ENCODE measurements at regions not wholly inside any gene's neighbourhood (a gene's known extent, or its start where the extent isn't known, plus 50 kb on each side); places are given as distances from the start of the nearest gene placed in this dataset.

- Histone ChIP-seq H4K20me1 (ENCODE audit: low read depth) (no peaks in the 10 kb centered on the region), H3K36me3 (no peaks in the 10 kb centered on the region), H3K4me1 (no peaks in the 10 kb centered on the region), H3F3A (ENCODE audit: low read depth) (no peaks in the 10 kb centered on the region), H3K9me3 (ENCODE audit: low read depth) (no peaks in the 10 kb centered on the region), H3K27me3 (no peaks in the 10 kb centered on the region), H3K4me3 (no peak overlapping the region), H2AFZ (replicated peaks) (no peak overlapping the region), H3K4me2 (no peak overlapping the region), H3K27ac (no peak overlapping the region), H3K9ac (no peak overlapping the region), H3K79me2 (ENCODE audit: low read depth) (no peaks in the 10 kb centered on the region)
- no peak overlapping the region for H3K27ac Mint-ChIP-seq
- H3K9me3 Mint-ChIP-seq: no peaks in the 10 kb centered on the region
- H3K27me3 Mint-ChIP-seq (ENCODE audit: insufficient read depth, low read depth): no peaks in the 10 kb centered on the region
- TF ChIP-seq EZH2 (IDR thresholded peaks at IDR 0.05) (no peak), CTCF (IDR thresholded peaks at IDR 0.05) (no peak), EZH2phosphoT487 (IDR thresholded peaks at IDR 0.05) (no peak)
- no peak overlapping the region for H3K4me3 Mint-ChIP-seq
- H3K36me3 Mint-ChIP-seq: no peaks in the 10 kb centered on the region
- DNase-seq (ENCODE audit: low spot score): no peak
- H3K4me1 Mint-ChIP-seq: no peaks in the 10 kb centered on the region
These were observed 230.7 kb upstream of the MME start for GRCh38 chr3:154849408-154849807.

GRCh38 chr3:154844863-154845262, 235.3 kb upstream of the MME start:
- DNase-seq (ENCODE audit: low spot score): no peak
- Histone ChIP-seq H3K9me3 (ENCODE audit: low read depth) (no peaks in the 10 kb centered on the region), H3K9ac (no peak overlapping the region), H4K20me1 (ENCODE audit: low read depth) (no peaks in the 10 kb centered on the region), H3K4me1 (no peaks in the 10 kb centered on the region), H3K4me3 (no peak overlapping the region), H2AFZ (replicated peaks) (no peak overlapping the region), H3K79me2 (ENCODE audit: low read depth) (no peaks in the 10 kb centered on the region), H3K36me3 (no peaks in the 10 kb centered on the region), H3K4me2 (no peak overlapping the region), H3F3A (ENCODE audit: low read depth) (no peaks in the 10 kb centered on the region), H3K27me3 (no peaks in the 10 kb centered on the region), H3K27ac (no peak overlapping the region)
- H3K27me3 Mint-ChIP-seq (ENCODE audit: insufficient read depth, low read depth): no peaks in the 10 kb centered on the region
- no peaks in the 10 kb centered on the region for H3K9me3 Mint-ChIP-seq
- H3K27ac Mint-ChIP-seq: no peak overlapping the region
- no peak overlapping the region for H3K4me3 Mint-ChIP-seq
- TF ChIP-seq CTCF (IDR thresholded peaks at IDR 0.05) (no peak), EZH2phosphoT487 (IDR thresholded peaks at IDR 0.05) (no peak), EZH2 (IDR thresholded peaks at IDR 0.05) (no peak)
- H3K4me1 Mint-ChIP-seq: no peaks in the 10 kb centered on the region
- no peaks in the 10 kb centered on the region for H3K36me3 Mint-ChIP-seq

- Histone ChIP-seq H3K4me2 (no peak overlapping the region), H2AFZ (replicated peaks) (no peak overlapping the region), H3K27me3 (no peaks in the 10 kb centered on the region), H3K9me3 (ENCODE audit: low read depth) (no peaks in the 10 kb centered on the region), H3K9ac (no peak overlapping the region), H3K79me2 (ENCODE audit: low read depth) (no peaks in the 10 kb centered on the region), H3K4me1 (no peaks in the 10 kb centered on the region), H3K27ac (no peak overlapping the region), H3K36me3 (no peaks in the 10 kb centered on the region), H3F3A (ENCODE audit: low read depth) (no peaks in the 10 kb centered on the region), H3K4me3 (no peak overlapping the region), H4K20me1 (ENCODE audit: low read depth) (no peaks in the 10 kb centered on the region)
- H3K4me1 Mint-ChIP-seq: no peaks in the 10 kb centered on the region
- TF ChIP-seq CTCF (IDR thresholded peaks at IDR 0.05): no peak
- TF ChIP-seq EZH2phosphoT487 (IDR thresholded peaks at IDR 0.05): no peak
- TF ChIP-seq EZH2 (IDR thresholded peaks at IDR 0.05): no peak
- no peaks in the 10 kb centered on the region for H3K36me3 Mint-ChIP-seq
- H3K27ac Mint-ChIP-seq: no peak overlapping the region
- H3K27me3 Mint-ChIP-seq (ENCODE audit: insufficient read depth, low read depth): no peaks in the 10 kb centered on the region
- H3K4me3 Mint-ChIP-seq: no peak overlapping the region
- no peaks in the 10 kb centered on the region for H3K9me3 Mint-ChIP-seq
- DNase-seq (ENCODE audit: low spot score): no peak
These were observed 236.5 kb upstream of the MME start for GRCh38 chr3:154843647-154844046.

GRCh38 chr3:154842536-154842935, 237.6 kb upstream of the MME start:
- Histone ChIP-seq H3K9me3 (ENCODE audit: low read depth) (no peaks in the 10 kb centered on the region), H3K4me1 (no peaks in the 10 kb centered on the region), H2AFZ (replicated peaks) (no peak overlapping the region), H3K4me2 (no peak overlapping the region), H3F3A (ENCODE audit: low read depth) (no peaks in the 10 kb centered on the region), H3K36me3 (no peaks in the 10 kb centered on the region), H3K79me2 (ENCODE audit: low read depth) (no peaks in the 10 kb centered on the region), H4K20me1 (ENCODE audit: low read depth) (no peaks in the 10 kb centered on the region), H3K9ac (no peak overlapping the region), H3K27me3 (no peaks in the 10 kb centered on the region), H3K4me3 (no peak overlapping the region), H3K27ac (no peak overlapping the region)
- Mint-ChIP-seq H3K4me3 (no peak overlapping the region), H3K9me3 (no peaks in the 10 kb centered on the region), H3K27ac (no peak overlapping the region), H3K36me3 (no peaks in the 10 kb centered on the region), H3K27me3 (ENCODE audit: insufficient read depth, low read depth) (no peaks in the 10 kb centered on the region), H3K4me1 (no peaks in the 10 kb centered on the region)
- no peak for DNase-seq (ENCODE audit: low spot score)
- no peak for TF ChIP-seq EZH2 (IDR thresholded peaks at IDR 0.05)
- TF ChIP-seq CTCF (IDR thresholded peaks at IDR 0.05): no peak
- TF ChIP-seq EZH2phosphoT487 (IDR thresholded peaks at IDR 0.05): no peak

Measured in neural progenitor cell (in vitro differentiated cells).